Smooth muscle cell (in vitro differentiated cells): ENCODE measurements at regions not wholly inside any gene's neighbourhood (a gene's known extent, or its start where the extent isn't known, plus 50 kb on each side); places are given as distances from the start of the nearest gene placed in this dataset.
A peak's percentile ranks its signal among the peaks of the same experiment; 100 is the strongest.

Experiments used
- DNase-seq: peaks from one replicate; lab custom pipeline; 2025; ENCODE audit not compliant: unreplicated experiment; lab: John Stamatoyannopoulos, UW
- H2AFZ ChIP-seq: fragments of 200-600 bp; sonication (generic); 2 replicates; pipeline ENCODE4 v1.6.0; 2016; ENCODE audit warnings: antibody characterized with exemption, low read depth, mild to moderate bottlenecking
- H3F3A ChIP-seq: fragments of 200-600 bp; sonication (generic); 2 replicates; pipeline ENCODE4 v1.6.0; 2017; ENCODE audit warnings: antibody characterized with exemption, low read depth
- H3K27ac ChIP-seq: fragments of 200-600 bp; sonication (generic); 2 replicates; pipeline ENCODE4 v1.5.1; 2016; ENCODE audit warnings: low read depth, mild to moderate bottlenecking
- H3K27me3 ChIP-seq: fragments of 200-600 bp; sonication (generic); 2 replicates; pipeline ENCODE4 v1.6.1; 2016; ENCODE audit warnings: low read depth, mild to moderate bottlenecking
- H3K36me3 ChIP-seq: fragments of 200-600 bp; sonication (generic); 2 replicates; pipeline ENCODE4 v1.5.1; 2016; ENCODE audit warnings: low read depth
- H3K4me1 ChIP-seq: fragments of 200-600 bp; sonication (generic); 2 replicates; pipeline ENCODE4 v1.5.1; 2016; ENCODE audit warnings: low read depth
- H3K4me2 ChIP-seq: fragments of 200-600 bp; sonication (generic); 2 replicates; pipeline ENCODE4 v1.6.0; 2016; ENCODE audit warnings: mild to moderate bottlenecking
- H3K4me3 ChIP-seq: fragments of 200-600 bp; sonication (generic); 2 replicates; pipeline ENCODE4 v1.5.1; 2016; ENCODE audit warnings: mild to moderate bottlenecking
- H3K79me2 ChIP-seq: fragments of 200-600 bp; sonication (generic); 2 replicates; pipeline ENCODE4 v1.6.0; 2016; ENCODE audit warnings: low read depth, mild to moderate bottlenecking
- H3K9ac ChIP-seq: fragments of 200-600 bp; sonication (generic); 2 replicates; pipeline ENCODE4 v1.6.0; 2016; ENCODE audit warnings: low read depth
- H3K9me3 ChIP-seq: fragments of 200-600 bp; sonication (generic); replicated peaks from 2 replicates; pipeline ENCODE4 v1.5.1; 2016; ENCODE audit warnings: low read depth
- H4K20me1 ChIP-seq: fragments of 200-600 bp; sonication (generic); 2 replicates; pipeline ENCODE4 v1.6.0; 2016; ENCODE audit warnings: low read depth
- CTCF ChIP-seq: fragments of 200-600 bp; sonication (generic); IDR thresholded peaks from 2 replicates; pipeline ENCODE4 v1.5.1; 2017; ENCODE audit warnings: borderline replicate concordance, mild to moderate bottlenecking, antibody characterized with exemption; ENCODE audit not compliant: insufficient read depth, poor library complexity, severe bottlenecking
- WGBS: methylation state at CpG from one replicate; pipeline ENCODE4 v1.1.7; 2016; ENCODE audit warnings: low lambda C conversion rate; 5-methylcytosine and 5-hydroxymethylcytosine counted together

- no peak for TF ChIP-seq CTCF
- WGBS, result 97% methylated on average over 12 of the region's 12 CpGs
- no peak overlapping the region for H3K9ac ChIP-seq
- peaks cover 21% of the 10 kb centered on the region for H3F3A ChIP-seq
- H3K4me3 ChIP-seq, result no peak overlapping the region
- no peaks in the 10 kb centered on the region for H3K79me2 ChIP-seq
- peaks cover 3% of the 10 kb centered on the region for H3K27me3 ChIP-seq
- peaks cover 16% of the 10 kb centered on the region for H3K4me1 ChIP-seq
- H3K27ac ChIP-seq, result no peak overlapping the region
- H3K4me2 ChIP-seq, result peak overlapping the region; percentile 34
- no peak for DNase-seq
- no peak overlapping the region for H2AFZ ChIP-seq
- H3K9me3 ChIP-seq, result no peaks in the 10 kb centered on the region
- H4K20me1 ChIP-seq, result no peaks in the 10 kb centered on the region
- no peaks in the 10 kb centered on the region for H3K36me3 ChIP-seq
Measured at GRCh38 chr15:66881173-66881905, 179.3 kb downstream of the SMAD6 start.

GRCh38 chr15:66882251-66883020 is 180.4 kb downstream of the SMAD6 start:
- no peaks in the 10 kb centered on the region for H4K20me1 ChIP-seq
- H3F3A ChIP-seq, result peaks cover 21% of the 10 kb centered on the region
- peak overlapping the region; percentile 82 for H3K27ac ChIP-seq
- no peak for TF ChIP-seq CTCF
- H3K27me3 ChIP-seq, result peaks cover 3% of the 10 kb centered on the region
- H3K9me3 ChIP-seq, result no peaks in the 10 kb centered on the region
- no peak for DNase-seq
- no peak overlapping the region for H3K9ac ChIP-seq
- peak overlapping the region; percentile 34 for H3K4me2 ChIP-seq
- H3K4me1 ChIP-seq, result peaks cover 16% of the 10 kb centered on the region
- 88% methylated on average over 11 of the region's 11 CpGs for WGBS
- H2AFZ ChIP-seq, result no peak overlapping the region
- no peaks in the 10 kb centered on the region for H3K79me2 ChIP-seq
- H3K4me3 ChIP-seq, result no peak overlapping the region
- H3K36me3 ChIP-seq, result no peaks in the 10 kb centered on the region

- H3K79me2 ChIP-seq, result no peaks in the 10 kb centered on the region
- no peaks in the 10 kb centered on the region for H3K36me3 ChIP-seq
- no peaks in the 10 kb centered on the region for H3K9me3 ChIP-seq
- DNase-seq, result peak; percentile 51
- H3K27ac ChIP-seq, result peak overlapping the region; percentile 82
- TF ChIP-seq CTCF, result no peak
- no peaks in the 10 kb centered on the region for H4K20me1 ChIP-seq
- WGBS, result under 1% methylated on average over 10 of the region's 10 CpGs
- peaks cover 16% of the 10 kb centered on the region for H3K4me1 ChIP-seq
- no peaks in the 10 kb centered on the region for H3K27me3 ChIP-seq
- H2AFZ ChIP-seq, result no peak overlapping the region
- H3K4me2 ChIP-seq, result peak overlapping the region; percentile 66
- H3K4me3 ChIP-seq, result no peak overlapping the region
- no peak overlapping the region for H3K9ac ChIP-seq
- peaks cover 21% of the 10 kb centered on the region for H3F3A ChIP-seq
Measured at GRCh38 chr15:66883284-66883911, 181.4 kb downstream of the SMAD6 start.
